ENCODE measurements at regions not wholly inside any gene's neighbourhood (a gene's known extent, or its start where the extent isn't known, plus 50 kb on each side); places are given as distances from the start of the nearest gene placed in this dataset.
"Not testable (repeated sequence)": the region's sequence is repeated elsewhere in the genome, so short reads cannot be mapped to it uniquely, and the experiment has no call there.

DNA sequence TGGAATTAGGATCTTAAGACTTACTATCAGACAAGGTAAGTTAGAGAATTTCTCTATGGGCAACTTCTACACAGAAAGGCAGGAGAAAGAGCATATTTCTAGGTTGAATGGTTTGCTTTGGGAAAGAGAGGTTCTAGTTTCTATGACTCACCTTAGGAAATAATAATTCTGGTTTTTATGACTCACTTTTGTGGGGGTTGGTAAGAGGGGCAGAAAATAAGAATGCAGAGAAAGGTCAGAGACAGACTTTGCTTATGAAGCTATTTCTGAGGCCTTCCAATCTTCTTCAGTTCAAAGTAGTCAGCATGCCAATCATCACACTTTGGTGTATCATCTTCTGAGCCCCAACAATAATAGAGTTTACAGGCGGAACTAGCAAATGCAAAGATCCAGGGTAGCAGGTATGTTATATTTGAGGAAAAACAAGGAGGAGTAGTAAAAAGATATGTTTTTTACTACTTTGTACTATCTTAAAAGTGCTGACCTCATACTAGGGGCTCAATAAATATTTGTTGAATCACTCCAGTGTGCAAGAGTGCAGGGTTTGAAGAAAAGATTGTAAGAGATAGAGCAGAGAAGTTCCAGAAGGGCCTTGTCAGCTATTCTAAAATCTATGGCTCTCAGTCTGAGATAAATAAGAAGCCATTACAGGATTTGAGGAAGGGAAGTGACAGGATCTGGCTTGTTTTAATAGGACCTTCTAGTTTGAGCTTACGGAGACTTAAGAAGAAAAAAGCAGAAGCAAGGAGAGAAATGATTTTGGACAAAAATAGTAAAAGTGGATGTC lies 56.7 kb upstream of the LRFN5 start:
- no peak for DNase-seq (ENCODE audit: extremely low read depth in 1 of 2, low read depth in 1 of 2)

GRCh38 chr14:41549282-41549681 lies 57.4 kb upstream of the LRFN5 start:
- no peak for DNase-seq (ENCODE audit: extremely low read depth in 1 of 2, low read depth in 1 of 2)

DNA sequence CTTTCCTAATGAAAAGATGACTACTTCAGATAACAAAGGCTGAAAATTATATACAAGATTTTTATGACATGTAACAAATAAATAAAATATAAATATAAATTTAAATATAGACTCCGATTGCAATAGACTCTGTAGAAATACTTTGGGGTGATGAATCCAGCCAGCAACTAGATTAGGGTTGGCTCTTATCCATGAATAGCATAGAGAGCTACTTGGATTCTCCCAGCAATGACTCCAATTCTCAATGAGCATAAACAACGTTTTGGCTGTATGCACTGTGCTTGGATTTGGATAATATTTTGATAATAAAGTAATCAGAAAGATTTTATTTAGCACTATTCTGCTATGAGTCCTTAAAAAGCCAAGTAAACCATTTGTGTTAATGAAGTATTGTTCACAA lies 58.0 kb upstream of the LRFN5 start:
- no peak for DNase-seq (ENCODE audit: extremely low read depth in 1 of 2, low read depth in 1 of 2)

GRCh38 chr14:41541333-41541732 lies 65.3 kb upstream of the LRFN5 start:
- DNase-seq (ENCODE audit: extremely low read depth in 1 of 2, low read depth in 1 of 2): no peak

DNA sequence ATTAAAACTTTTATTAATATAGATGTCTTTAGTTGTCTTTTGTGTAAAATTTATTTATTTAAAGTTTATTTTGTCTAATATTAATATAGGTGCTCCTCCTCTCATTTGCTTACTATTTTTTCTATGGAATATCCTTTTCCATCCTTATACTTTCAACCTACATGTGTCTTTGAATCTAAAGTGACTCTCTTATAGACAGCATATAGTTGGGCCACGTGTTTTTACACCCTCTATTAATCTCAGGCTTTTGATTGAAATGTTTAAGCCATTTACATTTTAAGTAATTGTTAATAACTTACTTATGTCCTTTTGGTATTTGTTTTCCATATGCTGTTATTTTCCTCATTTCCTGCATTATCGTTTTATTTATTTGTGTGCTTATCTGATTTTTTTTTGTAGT lies 74.4 kb upstream of the LRFN5 start:
- no peak for DNase-seq (ENCODE audit: extremely low read depth in 1 of 2, low read depth in 1 of 2)

GRCh38 chr14:41521891-41522290 lies 84.8 kb upstream of the LRFN5 start:
- DNase-seq (ENCODE audit: extremely low read depth in 1 of 2, low read depth in 1 of 2): no peak

DNA sequence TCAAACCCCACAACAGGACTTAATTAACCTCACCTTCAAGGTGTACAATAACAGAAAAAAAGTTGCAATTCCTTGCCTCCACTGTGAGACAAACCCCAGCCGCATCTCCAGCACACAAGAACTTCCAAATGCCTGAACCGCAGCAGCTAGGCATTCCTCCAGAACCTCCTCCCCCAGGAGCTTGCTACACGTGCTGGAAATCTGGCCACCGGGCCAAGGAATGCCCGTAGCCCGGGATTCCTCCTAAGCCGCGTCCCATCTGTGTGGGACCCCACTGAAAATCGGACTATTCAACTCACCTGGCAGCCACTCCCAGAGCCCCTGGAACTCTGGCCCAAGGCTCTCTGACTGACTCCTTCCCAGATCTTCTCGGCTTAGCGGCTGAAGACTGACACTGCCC lies 88.6 kb upstream of the LRFN5 start:
- DNase-seq (ENCODE audit: extremely low read depth in 1 of 2, low read depth in 1 of 2): not testable (repeated sequence)

DNA sequence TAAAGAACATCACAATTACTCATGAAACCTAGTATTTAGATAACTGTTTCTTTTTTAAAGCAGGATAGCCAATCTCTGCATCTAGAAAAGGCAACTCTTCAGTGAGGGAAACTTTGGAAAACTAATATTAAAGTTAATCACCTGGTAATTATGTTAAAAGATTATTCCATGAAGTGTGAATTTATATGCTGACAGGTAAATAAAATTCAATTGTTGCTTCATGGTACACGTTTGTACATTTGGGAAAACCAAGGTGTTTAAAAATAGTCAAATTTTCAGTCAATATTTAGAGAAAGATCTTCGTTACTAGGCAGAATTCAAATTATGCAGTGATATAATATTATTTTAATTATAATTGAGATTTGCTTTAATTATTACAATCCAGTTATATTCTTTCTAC lies 100.1 kb upstream of the LRFN5 start:
- DNase-seq (ENCODE audit: extremely low read depth in 1 of 2, low read depth in 1 of 2): no peak

DNA sequence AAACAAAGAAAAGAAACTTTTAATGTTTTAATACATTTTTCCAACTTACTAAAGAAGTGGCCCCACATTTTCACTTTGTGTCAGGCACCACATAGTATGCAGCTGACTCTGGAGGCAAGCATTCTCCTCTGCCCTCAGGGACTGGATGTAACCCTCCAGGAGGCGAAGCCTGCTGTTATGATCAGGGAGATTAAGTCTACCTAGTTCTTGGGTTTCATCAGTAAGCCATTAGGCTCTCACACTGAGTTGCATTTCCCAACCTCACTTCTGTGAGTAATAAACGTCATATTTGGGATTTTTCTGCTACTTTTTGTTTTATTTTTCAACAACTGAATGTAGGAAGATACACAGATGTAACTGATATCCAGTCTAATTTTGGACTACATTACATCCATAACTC lies 101.2 kb upstream of the LRFN5 start:
- DNase-seq (ENCODE audit: extremely low read depth in 1 of 2, low read depth in 1 of 2): no peak

- DNase-seq (ENCODE audit: extremely low read depth in 1 of 2, low read depth in 1 of 2): no peak
Observed at GRCh38 chr14:41498959-41499358, 107.7 kb upstream of the LRFN5 start.

DNA sequence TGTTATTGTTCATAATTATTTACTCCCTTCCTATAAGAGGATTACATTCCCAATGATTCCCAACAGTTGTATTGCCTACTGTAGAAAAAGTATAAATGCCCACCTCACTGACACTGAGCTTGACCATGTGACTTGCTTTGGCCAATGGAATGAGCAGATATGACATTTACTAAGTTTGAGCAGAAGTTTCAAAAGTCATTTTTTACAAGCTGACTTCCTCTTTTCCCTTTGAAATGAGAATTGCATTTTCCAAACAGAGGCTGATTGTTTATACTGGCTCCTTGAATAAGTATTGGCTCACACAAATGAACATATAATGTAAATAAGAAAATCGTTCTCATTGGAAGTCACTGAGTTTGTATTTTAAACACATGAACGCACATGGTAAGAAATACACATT lies 116.4 kb upstream of the LRFN5 start:
- DNase-seq (ENCODE audit: extremely low read depth in 1 of 2, low read depth in 1 of 2): no peak

DNA sequence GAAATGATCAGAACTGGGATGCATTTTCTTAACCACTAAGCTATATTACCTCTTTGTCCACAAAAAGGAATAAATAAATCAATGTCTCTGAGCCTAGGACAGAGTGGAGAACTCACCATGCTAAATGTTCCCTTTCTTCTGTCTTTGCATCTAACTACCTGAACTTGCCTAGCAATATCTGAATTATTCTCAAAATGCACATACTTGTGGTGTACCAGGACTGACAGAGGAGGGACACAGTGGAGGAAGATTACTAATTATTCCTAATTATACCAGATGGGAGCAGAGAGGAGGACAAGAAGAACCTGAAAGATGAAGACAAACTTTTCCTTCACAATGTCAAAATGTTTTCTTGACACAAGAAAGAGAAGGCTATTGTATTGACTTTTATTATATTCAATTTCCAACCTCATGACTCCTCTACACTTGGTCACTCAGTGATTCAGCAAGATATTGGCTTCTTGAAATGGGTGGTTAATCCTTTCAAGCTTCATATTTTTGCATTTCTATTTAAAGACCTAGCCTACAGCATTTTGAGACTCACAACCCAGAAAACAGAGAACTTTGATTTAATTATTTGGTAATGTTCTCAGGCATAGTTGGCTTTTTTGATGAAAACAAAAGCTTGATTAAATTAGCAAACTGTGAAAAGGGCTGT lies 117.2 kb upstream of the LRFN5 start:
- DNase-seq (ENCODE audit: extremely low read depth in 1 of 2, low read depth in 1 of 2): no peak

DNA sequence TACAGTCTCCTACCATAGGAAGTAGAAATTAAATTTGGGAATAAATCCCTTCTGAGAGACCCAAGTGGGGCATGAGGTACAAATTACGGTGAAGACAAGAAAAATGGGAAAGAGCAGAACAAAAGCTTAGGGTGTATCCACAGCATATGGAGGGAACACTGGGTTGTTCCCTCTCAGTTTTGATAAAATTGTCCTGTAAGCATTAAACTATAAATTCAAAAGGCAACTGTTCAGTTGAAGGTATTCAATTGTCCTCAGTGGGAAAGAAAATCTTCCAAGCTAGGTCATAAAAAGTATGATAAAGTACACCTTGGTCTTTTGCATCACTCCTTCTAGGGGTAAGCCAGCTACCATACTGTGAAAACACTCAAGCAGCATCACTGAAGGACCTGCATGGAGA lies 118.3 kb upstream of the LRFN5 start:
- no peak for DNase-seq (ENCODE audit: extremely low read depth in 1 of 2, low read depth in 1 of 2)

DNA sequence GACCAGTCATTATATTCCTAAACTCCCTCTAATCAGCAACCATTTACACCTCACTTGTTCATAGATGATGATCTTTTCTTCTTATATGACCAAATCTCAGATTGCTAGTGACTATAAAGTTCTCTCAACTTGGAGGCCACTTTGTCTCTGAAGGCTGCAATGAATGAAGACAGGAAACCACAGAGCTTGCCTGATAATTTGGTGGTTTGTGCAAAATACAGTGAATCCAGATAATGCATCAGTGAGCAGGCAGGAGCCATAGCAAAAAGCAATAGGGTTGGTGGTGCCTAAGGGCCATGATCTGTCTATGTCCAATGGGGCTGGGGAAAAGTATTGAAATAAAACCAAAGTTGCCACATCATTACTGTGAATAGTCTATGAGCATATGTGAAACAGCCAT lies 123.8 kb upstream of the LRFN5 start:
- no peak for DNase-seq (ENCODE audit: extremely low read depth in 1 of 2, low read depth in 1 of 2)

DNA sequence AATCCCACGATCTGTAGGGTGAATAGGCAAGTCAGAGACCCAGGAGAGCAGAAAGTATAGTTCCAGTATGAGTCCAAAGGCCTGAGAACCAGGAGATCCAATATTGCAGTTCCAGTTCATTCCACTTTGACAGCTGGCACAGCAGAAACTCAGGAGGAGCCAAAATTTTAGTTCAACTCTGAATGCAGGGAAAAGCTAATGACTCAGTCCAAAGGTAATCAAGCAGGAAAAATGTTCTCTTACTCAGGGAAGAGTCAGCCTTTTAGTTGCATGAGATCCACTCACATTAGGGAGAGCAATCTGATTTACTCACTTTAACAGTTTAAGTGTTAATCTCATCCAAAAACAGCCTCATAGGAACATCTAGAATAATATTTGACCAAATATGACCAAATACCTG lies 130.2 kb upstream of the LRFN5 start:
- DNase-seq (ENCODE audit: extremely low read depth in 1 of 2, low read depth in 1 of 2): no peak

DNA sequence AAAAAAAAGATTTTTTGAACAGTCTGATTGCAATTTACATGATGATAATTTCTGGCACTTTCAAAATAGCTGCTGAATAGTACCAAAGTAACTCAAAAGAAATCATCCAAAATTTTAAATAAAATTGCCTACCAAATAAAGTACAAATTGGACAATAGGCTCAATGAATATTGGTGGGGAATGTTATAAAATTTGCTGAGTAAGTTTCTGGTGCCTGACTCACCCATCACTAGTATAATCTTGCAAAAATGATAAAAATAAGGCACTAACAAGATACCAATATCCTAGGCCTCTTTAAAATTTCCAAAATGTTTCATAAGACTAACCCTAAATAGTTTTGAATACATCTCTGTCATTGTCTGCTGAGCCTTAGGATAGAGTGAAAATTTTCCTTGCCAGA lies 145.3 kb upstream of the LRFN5 start:
- DNase-seq (ENCODE audit: extremely low read depth in 1 of 2, low read depth in 1 of 2): no peak

DNA sequence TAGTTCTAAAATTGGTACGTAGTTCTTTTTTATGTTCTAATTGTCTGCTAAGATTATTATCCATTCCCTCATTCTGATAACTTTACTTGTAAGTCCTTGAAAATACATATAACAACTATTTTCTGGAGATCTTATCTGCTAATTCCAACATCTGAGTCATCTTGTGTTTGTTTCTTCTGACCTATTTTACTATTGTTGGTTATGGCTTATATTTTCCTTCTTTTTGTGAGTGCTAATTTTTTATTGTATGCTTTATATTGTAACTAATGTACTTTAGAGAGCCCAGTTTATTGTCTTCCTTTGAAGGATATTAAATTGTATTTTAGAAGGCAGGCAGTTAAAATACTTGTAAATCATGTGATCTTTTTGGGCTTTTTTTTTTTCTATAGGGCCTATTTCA lies 149.3 kb upstream of the LRFN5 start:
- DNase-seq (ENCODE audit: extremely low read depth in 1 of 2, low read depth in 1 of 2): no peak

DNA sequence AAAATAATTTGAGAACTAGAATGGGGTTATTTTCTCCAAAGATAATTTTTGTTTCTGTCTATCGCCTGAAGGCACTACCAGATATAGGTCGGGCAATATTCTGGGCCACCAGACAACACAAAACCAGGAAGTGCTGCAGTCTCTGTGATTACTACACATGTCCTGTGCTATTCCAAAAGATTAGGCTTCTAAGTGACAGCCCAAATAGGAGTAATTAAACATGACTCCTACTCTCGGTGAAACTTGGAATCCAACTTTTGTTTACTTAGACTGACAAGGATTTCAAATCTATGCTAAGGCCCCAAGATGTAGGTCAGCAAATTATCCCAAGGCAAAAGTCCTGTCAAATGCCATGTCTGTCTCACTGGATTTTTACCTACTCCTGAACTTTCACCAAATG lies 157.6 kb upstream of the LRFN5 start:
- DNase-seq (ENCODE audit: extremely low read depth in 1 of 2, low read depth in 1 of 2): no peak

GRCh38 chr14:41446008-41446407 lies 160.7 kb upstream of the LRFN5 start:
- DNase-seq (ENCODE audit: extremely low read depth in 1 of 2, low read depth in 1 of 2): no peak

DNA sequence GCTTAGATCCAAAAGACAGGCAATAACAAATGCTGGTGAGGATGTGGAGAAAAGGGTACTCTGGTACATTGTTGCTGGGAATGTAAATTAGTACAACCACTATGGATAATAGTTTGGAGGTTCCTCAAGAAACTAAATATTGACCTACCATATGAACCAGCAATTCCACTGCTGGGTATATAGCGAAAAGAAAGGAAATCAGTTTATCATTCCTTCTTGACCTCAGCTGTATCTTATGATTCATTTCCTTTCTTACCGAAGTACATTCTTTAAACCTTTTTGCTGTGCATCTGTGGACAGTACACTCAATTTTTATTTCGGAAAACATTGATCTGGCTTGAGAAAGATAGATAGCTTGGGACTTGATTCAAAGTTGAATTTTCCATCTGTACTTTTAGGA lies 183.2 kb upstream of the LRFN5 start:
- no peak for DNase-seq (ENCODE audit: extremely low read depth in 1 of 2, low read depth in 1 of 2)

- DNase-seq (ENCODE audit: extremely low read depth in 1 of 2, low read depth in 1 of 2): not testable (repeated sequence)
Observed at GRCh38 chr14:41421308-41421707, 185.4 kb upstream of the LRFN5 start.

DNA sequence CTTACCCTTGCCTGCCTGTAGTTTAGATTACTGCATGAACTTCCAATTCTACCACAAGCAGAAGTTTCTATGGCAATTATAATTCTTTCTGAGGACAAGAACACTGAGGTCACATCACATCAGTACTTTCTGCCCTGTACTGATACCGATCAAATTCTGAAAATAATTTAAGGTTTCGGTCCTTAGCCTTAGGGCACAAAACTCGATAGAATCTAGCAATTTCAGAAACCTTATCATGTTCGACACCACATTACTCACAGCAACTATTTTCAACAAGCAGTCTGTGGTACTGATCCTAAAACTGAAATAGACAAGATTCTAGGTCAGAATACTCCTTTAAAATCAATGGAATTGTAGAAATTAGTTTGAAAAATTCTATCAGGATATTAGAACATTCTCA lies 187.0 kb upstream of the LRFN5 start:
- no peak for DNase-seq (ENCODE audit: extremely low read depth in 1 of 2, low read depth in 1 of 2)

DNA sequence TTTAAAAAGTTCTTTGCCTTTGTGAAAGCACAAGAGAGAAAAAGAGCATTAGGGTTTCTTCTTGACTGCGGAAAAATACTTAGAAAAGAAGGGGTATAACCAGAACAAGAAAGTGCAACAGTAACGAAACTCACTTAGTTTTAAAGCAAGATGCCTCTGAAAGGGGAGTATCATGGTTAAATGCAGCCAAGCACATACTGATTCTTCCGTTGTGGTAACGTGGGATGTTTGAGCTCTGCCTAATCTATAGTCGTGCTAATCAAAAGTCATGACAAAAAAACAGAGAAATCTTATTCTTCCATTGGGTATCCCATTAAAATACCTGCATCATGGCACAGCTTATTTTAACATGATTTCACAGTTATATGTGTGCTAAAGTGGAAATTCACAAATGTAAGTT lies 187.8 kb upstream of the LRFN5 start:
- no peak for DNase-seq (ENCODE audit: extremely low read depth in 1 of 2, low read depth in 1 of 2)
